Uterus (tissue), 2 donors: ENCODE measurements at regions not wholly inside any gene's neighbourhood (a gene's known extent, or its start where the extent isn't known, plus 50 kb on each side); places are given as distances from the start of the nearest gene placed in this dataset.

Source experiments
- CTCF ChIP-seq, 4 experiments: fragments of 200-600 bp in 2 of 4; fragments of 450-650 bp in 2 of 4; sonication (generic) in 2 of 4; IDR thresholded peaks; one replicate each; pipeline ENCODE4 v1.5.1; 2016 to 2019; ENCODE audit warnings: antibody characterized with exemption in 4 of 4, mild to moderate bottlenecking in 2 of 4, moderate library complexity in 1 of 4
- POLR2A ChIP-seq, 2 donors: fragments of 450-650 bp; IDR thresholded peaks; one replicate each; pipeline ENCODE4 v1.6.1; 2016; ENCODE audit warnings: antibody characterized with exemption in 2 of 2, mild to moderate bottlenecking in 1 of 2, moderate library complexity in 1 of 2

- TF ChIP-seq CTCF (IDR thresholded peaks at IDR 0.05) (no peak), POLR2A (IDR thresholded peaks at IDR 0.05) (no peak)
Measured at GRCh38 chr13:77458736-77459135, 76.8 kb upstream of the SCEL start.
